SK-N-SH treated with all-trans-retinoic acid at 6 μM for 48 hours (cell line): ENCODE measurements at regions not wholly inside any gene's neighbourhood (a gene's known extent, or its start where the extent isn't known, plus 50 kb on each side); places are given as distances from the start of the nearest gene placed in this dataset.

Experiments
- ATAC-seq: fragments of 200-7000 bp; cut with Tn5 transposase; 3 replicates; pipeline ENCODE4 v1.9.1; 2020; ENCODE audit warnings: mild to moderate bottlenecking, moderate library complexity
- ARNTL ChIP-seq: fragments of 450-650 bp; formaldehyde crosslinking; IDR thresholded peaks from 2 replicates; pipeline ENCODE4 v1.5.0; 2020; ENCODE audit warnings: low read depth, mild to moderate bottlenecking, moderate library complexity, borderline replicate concordance
- BACH2 ChIP-seq: fragments of 250-450 bp; sonication (Bioruptor Pico); IDR thresholded peaks from 2 replicates; pipeline ENCODE4 v1.9.0; 2021; ENCODE audit warnings: mild to moderate bottlenecking, borderline replicate concordance
- CSDC2 ChIP-seq: fragments of 250-450 bp; sonication (Bioruptor Pico); IDR thresholded peaks from 2 replicates; pipeline ENCODE4 v1.5.0; 2020; ENCODE audit warnings: mild to moderate bottlenecking, moderate library complexity
- ESRRG ChIP-seq: fragments of 250-450 bp; sonication (Bioruptor Pico); IDR thresholded peaks from 2 replicates; pipeline ENCODE4 v1.6.1; 2021; ENCODE audit warnings: mild to moderate bottlenecking
- GLIS3 ChIP-seq: fragments of 250-450 bp; sonication (Bioruptor Pico); IDR thresholded peaks from 2 replicates; pipeline ENCODE4 v1.5.0; 2020; ENCODE audit warnings: mild to moderate bottlenecking, moderate library complexity
- ISL1 ChIP-seq: fragments of 250-450 bp; sonication (Bioruptor Pico); IDR thresholded peaks from 2 replicates; pipeline ENCODE4 v2.1.2; 2022; ENCODE audit warnings: mild to moderate bottlenecking, moderate library complexity
- OSR1 ChIP-seq: fragments of 250-450 bp; sonication (Bioruptor Pico); IDR thresholded peaks from 2 replicates; pipeline ENCODE4 v1.8.0; 2022; ENCODE audit warnings: moderate library complexity, mild to moderate bottlenecking, inconsistent platforms
- PPARA ChIP-seq: fragments of 250-450 bp; sonication (Bioruptor Pico); IDR thresholded peaks from 2 replicates; pipeline ENCODE4 v1.5.0; 2020; ENCODE audit warnings: mild to moderate bottlenecking, borderline replicate concordance
- SNAI2 ChIP-seq: fragments of 250-450 bp; sonication (Bioruptor Pico); IDR thresholded peaks from 2 replicates; pipeline ENCODE4 v1.5.0; 2020; ENCODE audit warnings: mild to moderate bottlenecking, moderate library complexity
- TCF4 ChIP-seq: fragments of 250-450 bp; sonication (Bioruptor Pico); IDR thresholded peaks from 2 replicates; pipeline ENCODE4 v1.8.0; 2021; ENCODE audit warnings: mild to moderate bottlenecking, moderate library complexity, borderline replicate concordance
- TOX ChIP-seq: fragments of 250-450 bp; sonication (Bioruptor Pico); IDR thresholded peaks from 2 replicates; pipeline ENCODE4 v1.8.0; 2021; ENCODE audit warnings: mild to moderate bottlenecking, moderate library complexity, borderline replicate concordance
- ZC3H10 ChIP-seq: fragments of 250-450 bp; sonication (Bioruptor Pico); IDR thresholded peaks from 2 replicates; pipeline ENCODE4 v1.5.1; 2021; ENCODE audit warnings: mild to moderate bottlenecking, moderate library complexity
- ZFP3 ChIP-seq: fragments of 250-450 bp; sonication (Bioruptor Pico); IDR thresholded peaks from 2 replicates; pipeline ENCODE4 v1.5.0; 2020; ENCODE audit warnings: mild to moderate bottlenecking, moderate library complexity
- ZFP30 ChIP-seq: fragments of 450-650 bp; formaldehyde crosslinking; IDR thresholded peaks from 2 replicates; pipeline ENCODE4 v1.5.0; 2022; ENCODE audit warnings: mild to moderate bottlenecking, moderate library complexity
- ZNF70 ChIP-seq: fragments of 450-650 bp; formaldehyde crosslinking; IDR thresholded peaks from 2 replicates; pipeline ENCODE4 v1.5.0; 2020; ENCODE audit warnings: mild to moderate bottlenecking, moderate library complexity
- ZNF8 ChIP-seq: fragments of 450-650 bp; formaldehyde crosslinking; IDR thresholded peaks from 2 replicates; pipeline ENCODE4 v1.5.0; 2020; ENCODE audit warnings: mild to moderate bottlenecking, moderate library complexity
- TF ChIP-seq, protein P1 (sequence below): fragments of 250-450 bp; sonication (Bioruptor Pico); IDR thresholded peaks from 2 replicates; pipeline ENCODE4 v1.5.0; 2020; ENCODE audit warnings: mild to moderate bottlenecking, moderate library complexity
- TF ChIP-seq, protein P2 (sequence below): fragments of 250-450 bp; sonication (Bioruptor Pico); IDR thresholded peaks from 2 replicates; pipeline ENCODE4 v1.8.0; 2020; ENCODE audit warnings: mild to moderate bottlenecking, moderate library complexity, borderline replicate concordance
- TF ChIP-seq, protein P3 (sequence below): fragments of 250-450 bp; sonication (Bioruptor Pico); IDR thresholded peaks from 2 replicates; pipeline ENCODE4 v1.8.0; 2021; ENCODE audit warnings: low read depth, mild to moderate bottlenecking, moderate library complexity, borderline replicate concordance
- TF ChIP-seq, protein P4 (sequence below): fragments of 250-450 bp; sonication (Bioruptor Pico); IDR thresholded peaks from 2 replicates; pipeline ENCODE4 v1.5.1; 2021; ENCODE audit warnings: mild to moderate bottlenecking, moderate library complexity
- TF ChIP-seq, protein P5 (sequence below): fragments of 250-450 bp; sonication (Bioruptor Pico); IDR thresholded peaks from 2 replicates; pipeline ENCODE4 v1.5.1; 2020; ENCODE audit warnings: low read depth, mild to moderate bottlenecking, moderate library complexity

DNA sequence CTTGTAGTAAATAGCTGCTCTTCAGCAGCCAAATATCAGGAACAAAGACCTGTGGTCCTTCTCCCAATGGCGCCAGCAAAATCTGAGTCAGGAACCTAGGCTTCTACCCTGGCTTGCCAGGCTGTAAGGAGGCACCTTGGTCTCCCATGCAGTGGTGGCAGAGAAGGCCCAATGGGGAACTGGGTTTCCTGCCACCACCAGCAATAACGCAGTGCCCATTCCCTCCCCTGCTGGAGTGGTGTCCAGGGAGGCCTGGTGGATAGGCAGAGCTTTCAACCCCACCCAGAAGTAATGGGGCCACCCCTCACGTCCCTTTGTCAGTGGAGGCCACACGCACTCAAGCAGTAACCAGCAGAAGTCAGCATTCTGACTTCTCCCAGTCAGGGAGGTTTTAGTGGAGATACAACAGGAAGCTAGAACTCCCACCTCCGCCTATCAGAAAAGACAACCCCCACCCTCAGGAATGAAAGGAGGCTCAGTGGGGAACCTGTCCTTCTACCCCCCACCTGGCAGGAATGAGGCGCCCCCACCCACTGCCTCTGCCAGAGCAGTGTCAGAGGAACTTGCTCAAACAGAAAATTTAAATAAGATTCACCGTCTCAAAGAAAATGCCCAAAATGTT is 132.4 kb downstream of the COPS8 start:
- ATAC-seq: no peak
- TF ChIP-seq TOX (CRISPR knock-in tag) (no peak), ZC3H10 (CRISPR knock-in tag) (no peak)
- TF ChIP-seq, protein P1, sequence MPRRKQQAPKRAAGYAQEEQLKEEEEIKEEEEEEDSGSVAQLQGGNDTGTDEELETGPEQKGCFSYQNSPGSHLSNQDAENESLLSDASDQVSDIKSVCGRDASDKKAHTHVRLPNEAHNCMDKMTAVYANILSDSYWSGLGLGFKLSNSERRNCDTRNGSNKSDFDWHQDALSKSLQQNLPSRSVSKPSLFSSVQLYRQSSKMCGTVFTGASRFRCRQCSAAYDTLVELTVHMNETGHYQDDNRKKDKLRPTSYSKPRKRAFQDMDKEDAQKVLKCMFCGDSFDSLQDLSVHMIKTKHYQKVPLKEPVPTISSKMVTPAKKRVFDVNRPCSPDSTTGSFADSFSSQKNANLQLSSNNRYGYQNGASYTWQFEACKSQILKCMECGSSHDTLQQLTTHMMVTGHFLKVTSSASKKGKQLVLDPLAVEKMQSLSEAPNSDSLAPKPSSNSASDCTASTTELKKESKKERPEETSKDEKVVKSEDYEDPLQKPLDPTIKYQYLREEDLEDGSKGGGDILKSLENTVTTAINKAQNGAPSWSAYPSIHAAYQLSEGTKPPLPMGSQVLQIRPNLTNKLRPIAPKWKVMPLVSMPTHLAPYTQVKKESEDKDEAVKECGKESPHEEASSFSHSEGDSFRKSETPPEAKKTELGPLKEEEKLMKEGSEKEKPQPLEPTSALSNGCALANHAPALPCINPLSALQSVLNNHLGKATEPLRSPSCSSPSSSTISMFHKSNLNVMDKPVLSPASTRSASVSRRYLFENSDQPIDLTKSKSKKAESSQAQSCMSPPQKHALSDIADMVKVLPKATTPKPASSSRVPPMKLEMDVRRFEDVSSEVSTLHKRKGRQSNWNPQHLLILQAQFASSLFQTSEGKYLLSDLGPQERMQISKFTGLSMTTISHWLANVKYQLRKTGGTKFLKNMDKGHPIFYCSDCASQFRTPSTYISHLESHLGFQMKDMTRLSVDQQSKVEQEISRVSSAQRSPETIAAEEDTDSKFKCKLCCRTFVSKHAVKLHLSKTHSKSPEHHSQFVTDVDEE (CRISPR knock-in tag): no peak
- TF ChIP-seq, protein P2, sequence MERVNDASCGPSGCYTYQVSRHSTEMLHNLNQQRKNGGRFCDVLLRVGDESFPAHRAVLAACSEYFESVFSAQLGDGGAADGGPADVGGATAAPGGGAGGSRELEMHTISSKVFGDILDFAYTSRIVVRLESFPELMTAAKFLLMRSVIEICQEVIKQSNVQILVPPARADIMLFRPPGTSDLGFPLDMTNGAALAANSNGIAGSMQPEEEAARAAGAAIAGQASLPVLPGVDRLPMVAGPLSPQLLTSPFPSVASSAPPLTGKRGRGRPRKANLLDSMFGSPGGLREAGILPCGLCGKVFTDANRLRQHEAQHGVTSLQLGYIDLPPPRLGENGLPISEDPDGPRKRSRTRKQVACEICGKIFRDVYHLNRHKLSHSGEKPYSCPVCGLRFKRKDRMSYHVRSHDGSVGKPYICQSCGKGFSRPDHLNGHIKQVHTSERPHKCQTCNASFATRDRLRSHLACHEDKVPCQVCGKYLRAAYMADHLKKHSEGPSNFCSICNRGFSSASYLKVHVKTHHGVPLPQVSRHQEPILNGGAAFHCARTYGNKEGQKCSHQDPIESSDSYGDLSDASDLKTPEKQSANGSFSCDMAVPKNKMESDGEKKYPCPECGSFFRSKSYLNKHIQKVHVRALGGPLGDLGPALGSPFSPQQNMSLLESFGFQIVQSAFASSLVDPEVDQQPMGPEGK (CRISPR knock-in tag): no peak

DNA sequence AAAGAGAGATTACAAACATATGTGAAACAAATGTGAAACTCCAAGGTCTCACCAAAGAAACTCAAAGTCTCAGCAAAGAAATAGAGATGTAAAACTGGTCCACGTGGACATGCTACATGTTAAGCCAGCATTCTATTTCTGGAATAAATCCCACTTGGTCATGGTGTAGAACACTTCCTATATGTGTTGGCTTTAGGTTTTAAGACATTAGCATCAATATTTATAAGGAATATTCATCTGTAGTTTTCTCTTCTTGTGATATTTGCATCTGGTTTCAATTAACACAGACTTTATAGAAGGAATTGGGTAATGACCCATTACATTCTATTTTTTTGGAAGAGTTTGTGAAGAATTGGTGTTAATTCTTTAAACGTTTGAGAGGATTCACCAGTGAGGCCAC is 133.1 kb downstream of the COPS8 start:
- no peak for ATAC-seq
- no peak for TF ChIP-seq ZNF8 (CRISPR knock-in tag)
- no peak for TF ChIP-seq CSDC2 (CRISPR knock-in tag)
- TF ChIP-seq GLIS3 (CRISPR knock-in tag): no peak
- no peak for TF ChIP-seq TCF4
- no peak for TF ChIP-seq TOX (CRISPR knock-in tag)
- TF ChIP-seq, protein P3, sequence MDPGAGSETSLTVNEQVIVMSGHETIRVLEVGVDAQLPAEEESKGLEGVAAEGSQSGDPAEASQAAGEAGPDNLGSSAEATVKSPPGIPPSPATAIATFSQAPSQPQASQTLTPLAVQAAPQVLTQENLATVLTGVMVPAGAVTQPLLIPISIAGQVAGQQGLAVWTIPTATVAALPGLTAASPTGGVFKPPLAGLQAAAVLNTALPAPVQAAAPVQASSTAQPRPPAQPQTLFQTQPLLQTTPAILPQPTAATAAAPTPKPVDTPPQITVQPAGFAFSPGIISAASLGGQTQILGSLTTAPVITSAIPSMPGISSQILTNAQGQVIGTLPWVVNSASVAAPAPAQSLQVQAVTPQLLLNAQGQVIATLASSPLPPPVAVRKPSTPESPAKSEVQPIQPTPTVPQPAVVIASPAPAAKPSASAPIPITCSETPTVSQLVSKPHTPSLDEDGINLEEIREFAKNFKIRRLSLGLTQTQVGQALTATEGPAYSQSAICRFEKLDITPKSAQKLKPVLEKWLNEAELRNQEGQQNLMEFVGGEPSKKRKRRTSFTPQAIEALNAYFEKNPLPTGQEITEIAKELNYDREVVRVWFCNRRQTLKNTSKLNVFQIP (CRISPR knock-in tag): no peak
- no peak for TF ChIP-seq ZFP3 (CRISPR knock-in tag)
- TF ChIP-seq ARNTL (CRISPR knock-in tag): no peak
- no peak for TF ChIP-seq OSR1
- no peak for TF ChIP-seq ZFP30 (CRISPR knock-in tag)
- TF ChIP-seq SNAI2: no peak
- TF ChIP-seq ESRRG (CRISPR knock-in tag): no peak
- no peak for TF ChIP-seq ZNF70 (CRISPR knock-in tag)
- no peak for TF ChIP-seq BACH2 (CRISPR knock-in tag)
- TF ChIP-seq ZC3H10 (CRISPR knock-in tag): no peak
- TF ChIP-seq, protein P1 (CRISPR knock-in tag): no peak
- TF ChIP-seq, protein P2 (CRISPR knock-in tag): no peak
- no peak for TF ChIP-seq ISL1
- TF ChIP-seq PPARA (CRISPR knock-in tag): no peak

DNA sequence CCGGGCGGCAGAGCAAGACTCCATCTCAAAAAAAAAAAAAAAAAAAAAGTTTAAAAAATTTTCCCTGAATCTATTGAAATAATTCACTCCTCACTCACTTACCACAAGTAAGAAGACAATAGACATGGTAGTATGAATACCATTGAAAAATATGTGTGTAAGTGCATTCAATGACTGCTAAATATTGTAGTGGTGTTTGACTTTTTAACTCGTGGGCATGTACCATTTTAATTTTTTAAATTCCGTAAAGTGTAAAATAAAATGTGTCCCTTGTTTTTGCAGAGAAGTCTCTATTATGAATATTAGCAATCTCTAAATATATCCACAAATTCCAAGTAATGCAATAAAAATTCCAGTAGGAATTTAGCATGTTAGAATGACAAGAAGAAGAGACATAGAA is 134.1 kb downstream of the COPS8 start:
- no peak for ATAC-seq
- no peak for TF ChIP-seq ARNTL (CRISPR knock-in tag)
- TF ChIP-seq, protein P4, sequence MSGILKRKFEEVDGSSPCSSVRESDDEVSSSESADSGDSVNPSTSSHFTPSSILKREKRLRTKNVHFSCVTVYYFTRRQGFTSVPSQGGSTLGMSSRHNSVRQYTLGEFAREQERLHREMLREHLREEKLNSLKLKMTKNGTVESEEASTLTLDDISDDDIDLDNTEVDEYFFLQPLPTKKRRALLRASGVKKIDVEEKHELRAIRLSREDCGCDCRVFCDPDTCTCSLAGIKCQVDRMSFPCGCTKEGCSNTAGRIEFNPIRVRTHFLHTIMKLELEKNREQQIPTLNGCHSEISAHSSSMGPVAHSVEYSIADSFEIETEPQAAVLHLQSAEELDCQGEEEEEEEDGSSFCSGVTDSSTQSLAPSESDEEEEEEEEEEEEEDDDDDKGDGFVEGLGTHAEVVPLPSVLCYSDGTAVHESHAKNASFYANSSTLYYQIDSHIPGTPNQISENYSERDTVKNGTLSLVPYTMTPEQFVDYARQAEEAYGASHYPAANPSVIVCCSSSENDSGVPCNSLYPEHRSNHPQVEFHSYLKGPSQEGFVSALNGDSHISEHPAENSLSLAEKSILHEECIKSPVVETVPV: no peak
- TF ChIP-seq, protein P5, sequence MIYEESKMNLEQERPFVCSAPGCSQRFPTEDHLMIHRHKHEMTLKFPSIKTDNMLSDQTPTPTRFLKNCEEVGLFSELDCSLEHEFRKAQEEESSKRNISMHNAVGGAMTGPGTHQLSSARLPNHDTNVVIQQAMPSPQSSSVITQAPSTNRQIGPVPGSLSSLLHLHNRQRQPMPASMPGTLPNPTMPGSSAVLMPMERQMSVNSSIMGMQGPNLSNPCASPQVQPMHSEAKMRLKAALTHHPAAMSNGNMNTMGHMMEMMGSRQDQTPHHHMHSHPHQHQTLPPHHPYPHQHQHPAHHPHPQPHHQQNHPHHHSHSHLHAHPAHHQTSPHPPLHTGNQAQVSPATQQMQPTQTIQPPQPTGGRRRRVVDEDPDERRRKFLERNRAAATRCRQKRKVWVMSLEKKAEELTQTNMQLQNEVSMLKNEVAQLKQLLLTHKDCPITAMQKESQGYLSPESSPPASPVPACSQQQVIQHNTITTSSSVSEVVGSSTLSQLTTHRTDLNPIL (CRISPR knock-in tag): no peak
- TF ChIP-seq ZFP30 (CRISPR knock-in tag): no peak
- TF ChIP-seq PPARA (CRISPR knock-in tag): no peak
- TF ChIP-seq SNAI2: no peak
- TF ChIP-seq TCF4: no peak
- TF ChIP-seq, protein P3 (CRISPR knock-in tag): no peak
- no peak for TF ChIP-seq ZNF70 (CRISPR knock-in tag)
- no peak for TF ChIP-seq ZFP3 (CRISPR knock-in tag)
